ENCODE measurements at regions not wholly inside any gene's neighbourhood (a gene's known extent, or its start where the extent isn't known, plus 50 kb on each side); places are given as distances from the start of the nearest gene placed in this dataset.

DNA sequence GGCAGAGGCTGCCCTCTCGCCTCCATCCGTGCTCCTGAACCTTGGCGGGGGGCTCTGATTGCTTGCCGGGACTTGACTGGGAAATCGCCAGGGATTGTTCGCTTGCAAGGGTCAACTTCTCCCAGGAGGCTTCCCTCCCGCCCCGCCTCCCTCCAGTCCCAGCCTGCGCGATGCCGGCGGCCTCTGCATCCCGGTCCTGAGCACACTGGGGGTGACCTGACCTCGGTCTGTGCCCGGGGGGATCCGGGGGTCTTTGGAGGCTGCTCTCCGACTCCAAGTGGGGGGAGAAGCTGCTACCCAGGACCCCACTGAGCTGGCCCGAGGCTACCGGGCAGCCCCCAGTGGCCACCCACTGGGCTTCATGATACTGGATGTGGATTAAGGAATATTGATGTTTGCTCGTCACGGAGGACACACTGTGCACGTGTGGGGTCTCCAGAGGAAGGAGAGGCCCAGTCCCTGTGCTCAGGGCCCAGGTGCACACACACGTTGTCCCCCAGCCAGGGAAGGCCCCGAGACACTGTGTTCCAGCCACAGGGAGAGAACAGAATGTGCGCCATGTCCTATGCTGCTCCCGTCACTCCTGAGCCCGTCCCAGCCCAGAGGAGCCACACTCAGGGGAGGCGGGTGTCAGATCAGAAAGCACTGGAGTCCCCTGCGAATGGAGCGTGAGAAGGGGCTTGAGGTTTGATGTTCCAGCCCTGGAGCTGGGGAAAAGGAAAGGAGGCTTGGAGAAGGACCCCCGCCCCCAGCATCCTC, 55.9 kb upstream of the NKX1-1 start:
- DNase-seq = no peak

DNA sequence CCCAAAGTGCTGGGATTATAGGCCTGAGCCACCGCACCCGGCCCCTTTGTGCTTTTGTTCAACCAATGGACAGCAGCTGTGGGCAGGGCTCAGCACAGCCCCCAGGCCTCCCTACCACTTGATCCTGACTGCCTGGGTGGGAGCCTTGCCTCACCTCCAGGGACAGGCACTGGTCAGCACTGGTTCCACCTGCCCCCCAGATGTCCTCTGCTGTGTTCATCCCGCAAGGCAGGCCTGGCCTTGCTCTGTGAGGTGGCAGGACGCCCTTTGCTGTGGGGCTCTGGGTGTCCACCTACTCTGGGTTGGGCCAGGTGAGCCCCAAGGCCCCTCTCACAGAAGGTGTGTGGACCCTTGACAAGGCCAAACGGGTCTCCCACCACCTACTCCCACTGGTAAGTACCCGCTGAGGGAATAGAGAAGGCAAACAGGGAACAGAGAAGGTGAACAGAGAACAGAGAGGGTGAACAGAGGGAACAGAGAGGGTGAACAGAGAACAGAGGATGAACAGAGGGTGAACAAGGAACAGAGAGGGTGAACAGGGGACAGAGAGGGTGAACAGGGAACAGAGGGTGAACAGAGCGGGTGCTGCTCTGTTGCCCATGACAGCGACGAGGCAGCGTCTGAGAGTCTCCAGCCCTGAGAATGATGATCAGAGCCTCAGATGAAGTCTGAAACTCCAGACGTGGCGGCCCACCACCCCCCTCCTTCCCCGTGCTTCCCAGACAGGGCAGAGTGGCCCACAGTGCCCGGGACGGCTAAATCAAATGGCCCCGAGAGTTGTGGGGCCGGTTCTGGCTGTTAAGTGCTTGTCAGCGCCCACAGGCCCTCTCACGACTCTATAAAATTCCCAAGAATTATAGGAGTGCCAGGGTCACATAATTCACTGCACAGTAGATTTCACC, 55.0 kb upstream of the NKX1-1 start:
- no peak for DNase-seq

DNA sequence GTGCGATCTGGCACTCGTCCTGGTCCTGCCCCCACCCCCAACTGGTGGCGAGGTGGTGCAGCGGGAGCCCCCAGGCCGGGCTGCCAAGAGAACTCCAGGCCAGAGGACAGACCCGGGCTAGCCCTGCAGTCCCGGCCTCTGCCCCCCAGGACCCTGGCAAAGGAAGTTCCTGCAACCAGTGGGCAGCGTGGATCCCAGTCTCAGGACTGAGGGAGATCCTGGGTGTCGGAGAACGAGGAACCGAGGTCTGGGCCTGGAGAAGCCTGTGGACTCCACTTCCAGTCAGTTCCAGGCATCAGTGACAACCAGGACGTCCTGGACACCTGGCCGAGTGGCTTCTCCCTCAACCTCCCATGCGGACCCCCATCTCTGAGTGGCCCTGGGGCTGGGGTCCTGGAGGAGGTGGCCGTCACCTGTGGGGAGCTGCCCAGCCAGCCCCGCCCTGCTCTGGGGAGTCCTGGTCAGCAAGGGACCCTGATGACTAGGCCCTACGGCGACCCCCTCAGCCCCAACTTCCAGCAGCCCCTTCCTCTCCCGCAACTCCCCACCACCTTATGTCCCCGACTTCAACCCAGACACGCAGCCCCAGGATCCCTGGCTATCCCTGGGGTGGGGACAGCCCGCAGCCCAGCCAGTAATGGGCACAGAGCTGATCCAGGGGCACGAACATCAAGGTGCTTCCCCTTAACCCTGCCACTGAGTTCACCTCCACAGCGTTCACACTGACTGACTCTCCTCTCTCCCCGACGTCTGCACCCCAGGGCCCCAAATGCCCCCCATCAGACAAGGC, 53.7 kb upstream of the NKX1-1 start:
- no peak for DNase-seq

DNA sequence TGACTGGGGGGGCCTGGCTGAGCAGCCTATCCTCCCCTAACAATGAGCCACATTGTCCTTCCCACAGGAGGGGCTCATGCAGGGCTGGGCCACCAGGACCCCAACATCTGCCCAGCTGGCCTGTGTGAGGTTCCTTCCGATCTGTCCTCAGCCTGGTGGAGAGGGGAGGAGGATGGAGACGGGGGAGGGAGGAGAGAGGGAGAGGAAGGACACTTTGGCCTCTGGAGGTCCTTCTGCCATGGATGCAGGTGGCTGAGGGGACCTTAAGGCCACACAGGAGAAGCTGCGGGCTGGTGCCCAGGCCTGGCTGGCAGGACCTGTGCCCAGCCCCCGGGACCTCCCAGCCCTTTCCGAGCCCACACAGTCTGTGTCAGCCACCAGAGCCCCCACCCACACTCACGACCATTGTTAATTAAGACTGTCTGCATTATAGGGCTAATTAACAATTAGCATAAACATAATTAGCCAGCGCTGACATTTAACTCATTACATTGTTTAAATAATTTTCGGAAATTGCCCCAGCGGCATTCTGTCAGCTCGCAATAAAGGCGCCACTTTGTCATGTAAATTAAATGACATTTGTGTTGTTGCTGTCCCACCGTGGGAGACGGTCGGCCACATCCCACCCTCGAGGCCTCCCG, 53.0 kb upstream of the NKX1-1 start:
- no peak for DNase-seq

DNA sequence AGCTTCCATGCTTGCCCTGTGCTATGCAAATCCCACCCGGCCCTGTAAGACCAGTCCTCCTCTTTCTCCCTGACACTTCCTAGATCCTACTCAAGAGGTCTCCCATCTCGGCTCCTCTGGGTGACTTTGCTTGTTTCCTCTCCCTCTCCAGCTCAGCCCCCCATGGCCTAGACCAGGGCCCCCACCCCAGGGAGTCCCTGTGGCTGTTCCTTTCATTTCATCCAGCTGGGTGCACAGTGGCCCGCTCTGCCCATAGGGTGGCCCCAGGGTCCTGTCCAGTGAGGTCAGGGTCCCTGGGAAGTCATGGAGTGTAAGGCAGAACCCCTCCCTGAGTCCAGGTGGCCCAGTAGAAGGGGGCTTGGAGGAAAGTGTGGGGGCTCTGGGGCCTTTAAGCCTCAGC, 52.3 kb upstream of the NKX1-1 start:
- no peak for DNase-seq

Measured in effector CD4-positive, alpha-beta T cell (primary cell).